Endothelial cell of umbilical vein (primary cell): ENCODE measurements at regions not wholly inside any gene's neighbourhood (a gene's known extent, or its start where the extent isn't known, plus 50 kb on each side); places are given as distances from the start of the nearest gene placed in this dataset.

Experiments used
- CTCF ChIP-seq, 2 donors: IDR thresholded peaks; 1 replicate in 1 of 2; 2 replicates in 1 of 2; pipeline ENCODE4 v1.5.1; 2011; ENCODE audit warnings: low read length in 2 of 2, mild to moderate bottlenecking in 2 of 2, moderate library complexity in 2 of 2, control low read depth in 1 of 2, inconsistent platforms in 1 of 2, low read depth in 1 of 2; ENCODE audit not compliant: insufficient read depth in 1 of 2; ENCODE audit errors: extremely low read depth in 1 of 2
- EZH2 ChIP-seq: IDR thresholded peaks from 2 replicates; pipeline ENCODE4 v1.6.1; 2012; ENCODE audit warnings: borderline replicate concordance, low read depth, mild to moderate bottlenecking, moderate library complexity, low read length, inconsistent platforms; ENCODE audit not compliant: severe bottlenecking
- FOS ChIP-seq: IDR thresholded peaks from 2 replicates; pipeline ENCODE4 v1.6.1; 2011; ENCODE audit warnings: mild to moderate bottlenecking, low read length, moderate library complexity, borderline replicate concordance; ENCODE audit not compliant: insufficient read depth
- GATA2 ChIP-seq: IDR thresholded peaks from 2 replicates; pipeline ENCODE4 v1.7.0; 2011; ENCODE audit warnings: low read depth, mild to moderate bottlenecking, moderate library complexity, mixed read lengths, low read length; ENCODE audit not compliant: insufficient read length, insufficient read depth
- JUN ChIP-seq: IDR thresholded peaks from 2 replicates; pipeline ENCODE4 v1.6.1; 2011; ENCODE audit warnings: borderline replicate concordance, low read depth; ENCODE audit not compliant: insufficient read length, insufficient read depth
- MYC ChIP-seq: IDR thresholded peaks from one replicate; pipeline ENCODE4 v1.6.1; 2011; ENCODE audit warnings: mild to moderate bottlenecking, low read depth, low read length
- POLR2A ChIP-seq: IDR thresholded peaks from 2 replicates; pipeline ENCODE4 v1.6.1; 2012; ENCODE audit warnings: low read depth, mild to moderate bottlenecking, control low read depth, low read length
- POLR2AphosphoS5 ChIP-seq: IDR thresholded peaks from 2 replicates; pipeline ENCODE4 v1.6.1; 2012; ENCODE audit warnings: low read depth, mild to moderate bottlenecking, control low read depth, low read length, moderate library complexity; ENCODE audit not compliant: insufficient read depth
- TF ChIP-seq, protein P1 (sequence below): IDR thresholded peaks from 2 replicates; pipeline ENCODE4 v1.6.1; 2011; ENCODE audit not compliant: insufficient read depth, insufficient read length

- TF ChIP-seq, protein P1, sequence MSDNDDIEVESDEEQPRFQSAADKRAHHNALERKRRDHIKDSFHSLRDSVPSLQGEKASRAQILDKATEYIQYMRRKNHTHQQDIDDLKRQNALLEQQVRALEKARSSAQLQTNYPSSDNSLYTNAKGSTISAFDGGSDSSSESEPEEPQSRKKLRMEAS: no peak
- TF ChIP-seq CTCF (IDR thresholded peaks at IDR 0.05; ENCODE audit: extremely low read depth in 1 of 2, insufficient read depth in 1 of 2, low read depth in 1 of 2, low read length in 2 of 2): no peak
- no peak for TF ChIP-seq POLR2A
- no peak for TF ChIP-seq EZH2
- no peak for TF ChIP-seq FOS
- no peak for TF ChIP-seq JUN
- TF ChIP-seq POLR2AphosphoS5: no peak
- TF ChIP-seq GATA2: no peak
- TF ChIP-seq MYC: no peak
These were observed 76.9 kb upstream of the NRXN1 start for GRCh38 chr2:51108794-51109193.
